KG1 (cell line): ENCODE measurements at regions not wholly inside any gene's neighbourhood (a gene's known extent, or its start where the extent isn't known, plus 50 kb on each side); places are given as distances from the start of the nearest gene placed in this dataset.

Experiments
- DNase-seq: peaks from one replicate; lab custom pipeline; 2025; lab: John Stamatoyannopoulos, UW

DNA sequence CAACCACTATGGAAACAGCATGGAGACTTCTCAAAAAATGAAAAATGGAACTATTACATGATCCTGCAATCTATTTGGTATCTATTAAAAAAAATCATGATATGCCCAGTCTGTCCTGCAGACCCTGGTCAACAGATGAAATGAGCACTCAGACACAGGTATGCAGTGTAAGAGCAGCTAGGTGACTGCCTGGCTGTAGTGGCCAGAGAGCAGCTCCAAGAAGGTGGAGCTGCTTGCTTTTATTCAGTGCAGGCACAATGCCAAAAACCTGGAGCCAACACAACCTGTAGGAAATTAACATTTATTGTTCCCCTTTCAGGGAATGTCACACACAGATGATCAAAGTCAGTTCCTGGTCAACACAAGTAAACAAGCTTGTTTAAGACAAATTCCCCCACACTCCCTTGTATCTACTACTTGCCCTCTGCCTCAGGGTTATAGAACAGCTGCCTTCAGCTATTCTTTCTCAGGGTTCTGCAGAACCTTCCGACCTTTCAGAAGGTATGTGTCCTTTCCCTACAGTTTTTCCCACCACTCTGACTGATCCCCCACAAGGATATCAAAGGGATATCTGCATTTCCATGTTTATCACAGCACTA is 933.7 kb upstream of the SLITRK5 start:
- DNase-seq: no peak

DNA sequence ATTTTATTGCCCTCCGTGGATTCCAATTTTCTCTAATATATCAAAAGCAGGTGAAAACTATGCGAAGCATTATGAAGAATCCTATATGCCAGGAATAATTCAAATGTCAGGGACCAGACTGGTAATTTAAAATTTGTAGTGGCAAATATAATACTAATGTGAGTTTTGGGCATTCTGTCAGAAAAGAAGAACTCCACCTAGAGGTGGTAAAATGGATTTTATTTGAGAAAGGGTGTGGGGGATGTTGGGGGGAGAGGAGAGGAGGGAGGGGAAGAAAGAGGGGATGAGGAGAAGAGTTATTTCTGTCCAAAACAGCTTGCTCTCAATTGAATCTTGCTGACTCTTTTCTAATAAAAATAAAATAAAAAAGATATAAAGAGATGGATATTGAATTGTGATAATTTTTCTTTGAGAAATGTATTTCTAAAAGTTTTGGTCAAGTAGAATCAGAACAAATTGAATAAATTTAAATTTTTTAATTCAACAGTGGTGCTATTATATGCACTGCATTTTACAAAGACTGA is 929.3 kb upstream of the SLITRK5 start:
- no peak for DNase-seq

DNA sequence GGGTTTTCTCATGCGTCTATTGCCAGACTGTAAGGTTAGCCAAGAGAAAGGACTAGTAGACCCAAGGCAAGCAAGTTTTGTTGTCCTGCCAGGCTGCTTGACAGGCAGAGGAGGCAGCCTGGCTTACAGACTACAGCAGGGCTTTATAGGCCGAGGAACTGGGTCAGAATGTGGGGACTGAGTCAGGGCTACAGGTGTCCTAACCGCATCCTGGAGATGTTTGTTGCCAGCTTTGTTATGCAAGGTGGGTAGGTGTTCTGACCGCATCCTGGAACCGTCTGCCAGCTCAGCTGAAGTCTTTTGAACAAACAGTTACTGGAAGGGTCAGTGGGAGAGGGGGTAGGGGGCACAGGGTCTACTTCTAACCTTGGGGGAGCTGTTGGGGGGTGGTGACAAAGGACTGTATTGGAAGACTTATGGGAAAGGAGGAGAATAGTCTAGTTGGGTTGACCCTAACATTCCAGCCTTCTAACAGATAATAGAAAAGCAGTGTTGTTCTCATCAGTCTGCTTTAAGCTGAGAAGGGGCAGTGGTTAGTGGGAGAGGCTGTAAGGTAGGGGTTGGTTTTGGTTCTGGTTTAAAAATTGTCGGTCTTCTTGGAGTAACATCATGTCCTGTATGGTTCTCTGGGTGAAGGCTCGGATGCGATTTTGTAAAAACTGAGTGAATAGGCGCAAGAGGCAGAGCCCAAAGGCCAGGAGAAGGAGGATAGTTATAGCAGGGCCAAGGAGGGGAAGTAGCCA is 913.8 kb upstream of the SLITRK5 start:
- DNase-seq: no peak

DNA sequence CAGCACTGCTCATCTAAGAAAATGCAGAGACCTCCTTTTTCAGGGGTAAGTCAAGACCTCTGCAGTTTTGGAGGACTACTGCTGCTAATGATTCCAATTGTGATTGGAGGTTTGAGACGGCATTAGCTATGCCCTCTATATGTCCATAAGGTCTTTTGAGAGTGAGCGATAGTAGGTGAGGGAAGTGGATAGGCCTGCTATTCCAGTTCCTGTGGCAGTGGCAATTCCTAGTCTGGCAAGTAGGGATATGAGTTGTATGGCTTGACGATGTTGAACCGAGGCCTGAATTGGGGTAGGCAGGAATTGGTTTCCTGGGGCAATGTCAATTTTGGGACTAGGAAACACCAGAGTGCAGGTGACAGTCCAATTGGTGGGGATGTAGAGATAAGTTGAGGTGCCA is 913.1 kb upstream of the SLITRK5 start:
- DNase-seq: no peak

DNA sequence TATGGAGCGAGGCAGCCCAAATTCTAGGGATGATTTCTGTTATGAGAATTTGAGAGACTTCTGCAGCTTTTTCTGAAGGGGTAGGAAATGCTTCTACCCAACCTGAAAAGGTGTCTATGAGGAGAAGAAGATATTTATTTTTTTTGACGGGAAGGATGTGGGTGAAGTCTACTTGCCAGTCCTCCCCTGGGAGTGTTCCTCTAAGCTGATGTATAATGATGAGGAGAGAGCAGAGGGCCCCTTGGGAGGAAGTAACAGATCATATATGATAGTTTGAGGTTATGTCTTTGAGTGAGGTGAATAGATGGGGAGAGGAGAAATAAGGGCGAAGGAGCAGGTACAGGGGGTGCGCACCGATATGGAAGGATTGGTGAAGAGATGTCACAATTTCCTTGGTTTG is 910.6 kb upstream of the SLITRK5 start:
- DNase-seq: no peak

DNA sequence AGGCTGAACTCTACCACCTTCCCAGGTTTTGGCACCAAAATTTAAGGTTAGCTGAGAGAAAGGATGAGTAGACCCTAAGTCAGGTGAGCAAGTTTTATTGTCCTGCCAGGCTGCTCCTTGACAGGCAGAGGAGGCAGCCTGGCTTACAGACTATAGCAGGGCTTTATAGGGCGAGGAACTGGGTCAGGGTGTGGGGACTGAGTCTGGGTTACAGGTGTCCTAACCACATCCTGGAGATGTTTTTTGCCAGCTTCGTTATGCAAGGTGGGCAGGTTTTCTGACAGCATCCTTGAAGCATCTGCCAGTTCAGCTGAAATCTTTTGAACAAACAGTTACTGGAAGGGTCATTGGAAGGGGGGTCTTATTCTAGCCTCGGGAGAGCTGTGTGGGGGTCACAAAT is 905.7 kb upstream of the SLITRK5 start:
- DNase-seq: no peak

DNA sequence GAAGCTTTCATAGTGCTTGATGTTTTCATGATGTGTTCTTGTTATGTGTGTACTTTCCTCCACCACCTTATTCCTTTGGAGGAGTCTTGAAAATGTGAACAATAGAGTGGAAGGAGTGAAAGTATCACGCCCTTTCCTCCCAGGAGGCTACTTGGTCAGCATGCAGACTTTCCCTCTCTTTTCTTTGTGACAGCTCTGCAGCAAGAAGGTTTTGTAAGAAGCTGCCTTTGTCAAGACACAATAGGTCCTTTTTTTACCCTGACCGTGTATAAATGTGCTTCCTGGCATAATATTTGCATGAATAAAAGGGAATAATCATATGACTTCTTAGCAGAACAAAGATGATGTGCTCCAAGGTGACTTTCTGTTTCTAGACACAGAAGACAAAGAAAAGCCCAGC is 882.6 kb upstream of the SLITRK5 start:
- no peak for DNase-seq

DNA sequence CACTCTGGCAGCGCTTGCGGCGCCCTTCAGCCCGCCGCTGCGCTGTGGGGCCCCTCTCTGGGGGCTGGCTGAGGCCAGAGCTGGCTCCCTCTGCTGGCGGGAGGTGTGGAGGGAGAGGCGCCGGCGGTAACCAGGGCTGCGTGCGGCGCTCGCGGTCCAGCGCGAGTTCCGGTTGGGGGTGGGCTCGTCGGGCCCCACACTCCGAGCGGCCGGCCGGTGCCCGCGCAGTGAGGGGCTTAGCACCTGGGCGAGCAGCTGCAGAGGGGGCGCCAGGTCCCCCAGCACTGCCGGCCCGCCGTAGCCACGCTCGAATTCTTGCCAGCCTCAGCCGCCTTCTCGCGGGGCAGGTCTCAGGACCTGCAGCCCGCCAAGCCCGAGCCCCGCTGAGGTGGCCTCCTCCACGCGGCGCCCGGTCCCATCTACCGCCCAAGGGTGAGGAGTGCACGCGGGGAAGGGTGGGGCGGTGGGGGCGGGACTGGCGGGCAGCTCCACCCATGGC is 879.0 kb upstream of the SLITRK5 start:
- DNase-seq: no peak

DNA sequence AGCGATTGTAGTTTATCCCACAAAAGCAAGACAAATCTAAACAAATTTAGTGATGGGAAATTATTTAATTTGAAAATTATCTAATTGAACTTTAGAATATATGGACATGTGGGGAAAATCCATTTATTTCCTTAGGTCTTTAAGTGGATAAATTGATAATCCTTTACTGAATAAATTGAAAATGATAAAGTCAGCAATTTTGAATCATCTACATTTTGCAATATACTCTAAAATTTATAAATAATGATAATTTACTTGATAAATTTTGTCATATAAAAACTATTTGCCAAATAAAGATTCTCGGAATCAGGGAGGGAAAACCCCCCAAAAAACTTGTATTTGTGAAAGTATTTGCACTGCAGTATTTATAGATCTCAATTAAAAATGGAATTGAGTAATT is 875.3 kb upstream of the SLITRK5 start:
- DNase-seq: no peak

DNA sequence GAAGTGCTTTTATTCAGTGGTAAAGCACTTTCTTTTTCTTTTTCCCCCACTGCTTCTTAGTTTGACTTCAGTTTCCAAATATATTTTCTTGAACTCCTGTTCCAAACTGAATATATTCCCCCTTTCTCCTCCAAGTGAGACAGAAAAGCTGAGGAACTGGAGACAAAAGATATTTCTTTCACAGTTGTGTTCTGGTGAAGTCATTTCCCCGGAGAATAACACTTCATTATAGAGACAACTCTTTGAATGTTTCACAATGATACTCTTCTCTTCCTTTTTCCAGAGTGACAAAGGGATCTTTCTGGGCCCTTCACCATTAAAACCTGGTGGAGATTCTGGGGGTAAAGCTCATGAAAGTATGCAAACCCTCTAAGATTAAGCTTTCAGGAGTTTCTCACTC is 860.8 kb upstream of the SLITRK5 start:
- DNase-seq: no peak

DNA sequence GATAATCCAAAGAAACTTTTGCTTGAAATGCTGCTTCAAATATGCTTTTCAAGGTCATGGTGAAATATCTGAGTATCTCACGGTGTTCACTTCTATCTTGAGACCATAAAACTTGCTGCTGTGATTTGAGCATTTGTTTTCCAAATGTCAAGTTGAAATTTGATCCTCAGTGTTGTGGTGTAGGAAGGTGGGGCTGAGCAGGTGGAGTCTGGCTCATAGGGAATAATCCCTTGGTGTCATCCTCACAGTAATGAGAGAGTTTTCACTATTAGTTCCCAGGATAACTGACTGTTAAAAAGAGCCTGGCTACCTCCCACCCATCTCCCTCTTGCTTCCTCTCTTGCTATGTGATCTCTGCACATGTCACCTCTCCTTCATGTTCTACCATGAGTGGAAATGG is 858.0 kb upstream of the SLITRK5 start:
- no peak for DNase-seq

DNA sequence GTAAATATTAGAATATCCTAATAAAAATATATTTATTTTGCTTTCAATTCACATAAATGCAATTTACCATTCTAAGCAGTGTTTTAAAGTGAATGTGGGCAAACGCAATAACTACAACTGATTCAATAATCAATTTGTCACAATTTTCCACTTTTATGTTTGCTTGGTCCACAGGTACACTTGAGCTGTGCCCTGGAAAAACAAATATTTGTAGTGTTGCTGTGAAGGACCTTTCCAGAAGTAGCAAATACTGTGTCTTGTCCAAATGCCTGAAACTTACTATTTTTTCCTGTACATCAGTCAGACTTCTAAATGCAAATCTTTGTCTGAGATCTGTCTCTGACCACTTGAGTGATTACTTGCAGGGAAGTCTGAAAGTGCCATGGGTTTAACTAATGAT is 845.8 kb upstream of the SLITRK5 start:
- no peak for DNase-seq

DNA sequence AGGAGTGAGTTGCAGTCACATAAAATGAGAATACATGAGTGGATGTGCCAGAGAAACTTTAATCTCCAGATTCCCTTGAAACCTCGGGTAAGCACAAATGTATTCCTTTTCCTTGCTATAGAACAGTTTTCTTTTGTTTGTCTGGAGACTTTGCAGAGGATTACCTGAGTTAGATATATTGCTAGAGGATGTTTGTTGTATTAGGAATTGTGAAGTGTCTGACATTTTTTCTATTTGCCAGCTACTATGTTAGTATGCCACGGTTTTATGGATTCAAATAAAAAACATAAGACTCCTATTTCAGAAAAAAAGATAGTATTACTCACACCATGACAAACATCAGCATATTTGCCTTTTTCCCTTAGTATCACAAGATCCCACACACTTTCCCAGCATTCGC is 844.9 kb upstream of the SLITRK5 start:
- no peak for DNase-seq

DNA sequence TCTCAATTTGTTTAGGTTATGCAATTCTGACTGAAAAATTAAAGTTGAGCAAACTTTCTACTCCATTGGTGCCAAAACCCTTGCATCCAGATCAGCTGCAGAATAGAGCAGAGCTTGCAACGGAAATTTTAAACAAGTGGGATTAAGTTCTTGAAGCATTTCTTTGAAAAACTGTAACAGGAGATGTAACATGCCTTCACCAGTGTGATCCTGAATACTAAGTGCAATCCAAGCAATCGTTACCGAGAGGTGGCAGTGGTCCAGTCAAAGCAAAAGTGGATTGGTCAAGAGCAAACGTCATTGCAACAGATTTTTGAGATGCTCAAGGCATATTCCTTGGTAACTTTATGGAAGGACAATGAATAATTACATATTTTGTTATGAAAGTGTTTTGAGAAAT is 841.1 kb upstream of the SLITRK5 start:
- DNase-seq: no peak

DNA sequence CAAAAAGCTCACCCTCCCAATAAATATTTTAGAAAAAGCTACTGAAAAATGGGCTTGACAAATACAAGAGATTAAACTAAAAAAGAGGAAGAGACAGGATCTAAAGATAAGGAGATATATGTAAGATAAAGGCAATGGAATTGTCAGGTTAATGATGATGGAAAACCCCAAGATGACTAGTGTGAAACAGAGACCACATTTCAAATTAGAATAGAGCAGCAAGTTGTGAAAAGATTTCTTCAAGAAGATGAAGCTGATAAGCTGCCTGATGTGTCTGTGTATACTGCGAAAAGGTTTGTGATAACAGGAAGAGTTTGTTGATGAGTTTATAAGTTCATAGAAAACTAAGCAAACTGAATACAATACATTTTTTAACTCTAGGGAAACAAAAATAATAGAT is 840.1 kb upstream of the SLITRK5 start:
- no peak for DNase-seq

DNA sequence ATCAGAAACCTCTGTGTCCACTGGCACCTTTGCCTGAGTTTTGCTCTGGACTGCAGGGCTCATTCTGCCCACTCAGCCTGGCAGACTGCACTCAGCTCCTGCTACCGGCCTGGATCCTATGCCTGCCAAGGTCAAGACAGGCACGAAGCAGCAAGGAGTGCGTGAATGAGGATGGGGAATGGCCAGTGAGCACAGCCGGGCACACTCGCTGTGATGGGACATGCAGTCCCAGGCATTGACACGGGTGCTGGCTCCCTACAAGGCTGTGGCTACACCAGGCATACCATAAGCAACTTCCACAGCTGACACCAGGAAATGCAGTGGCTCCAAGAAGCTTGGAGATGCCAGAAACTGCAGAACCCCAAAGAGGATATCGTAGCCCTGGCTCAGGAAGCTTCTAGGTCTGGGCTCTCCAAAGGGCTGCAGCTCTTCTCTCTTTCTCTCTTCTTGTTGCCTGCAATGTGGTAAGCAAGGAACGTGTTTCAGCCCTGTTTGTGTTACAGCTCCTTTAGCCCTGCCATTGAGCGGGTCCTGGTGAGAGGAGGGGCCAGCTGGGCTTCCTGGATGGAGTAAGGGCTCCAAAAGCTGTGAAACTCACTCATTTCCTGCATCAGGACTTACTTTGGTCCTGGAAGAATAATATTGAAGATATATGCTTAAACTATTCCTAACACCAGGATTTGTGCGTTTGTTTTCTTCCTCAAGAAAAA is 832.6 kb upstream of the SLITRK5 start:
- no peak for DNase-seq

DNA sequence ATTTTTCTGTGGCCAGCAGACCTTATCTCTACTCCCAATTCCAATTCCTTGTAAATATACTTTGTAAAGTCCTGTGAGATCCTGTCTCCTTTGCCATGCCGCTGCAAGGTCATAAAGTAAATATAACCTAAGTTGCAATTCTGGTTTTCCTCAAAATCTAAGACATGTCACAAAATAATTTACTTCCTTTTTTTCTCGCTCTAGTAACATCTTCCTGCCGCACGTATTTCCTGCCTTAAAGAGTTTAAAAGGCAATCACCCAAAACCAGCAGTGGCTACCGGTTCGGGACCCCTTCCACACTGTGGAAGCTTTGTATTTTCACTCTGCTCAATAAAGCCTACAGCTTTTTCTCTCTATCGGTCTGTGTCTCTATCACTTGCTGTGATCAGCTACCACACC is 832.0 kb upstream of the SLITRK5 start:
- DNase-seq: peak; percentile 39

DNA sequence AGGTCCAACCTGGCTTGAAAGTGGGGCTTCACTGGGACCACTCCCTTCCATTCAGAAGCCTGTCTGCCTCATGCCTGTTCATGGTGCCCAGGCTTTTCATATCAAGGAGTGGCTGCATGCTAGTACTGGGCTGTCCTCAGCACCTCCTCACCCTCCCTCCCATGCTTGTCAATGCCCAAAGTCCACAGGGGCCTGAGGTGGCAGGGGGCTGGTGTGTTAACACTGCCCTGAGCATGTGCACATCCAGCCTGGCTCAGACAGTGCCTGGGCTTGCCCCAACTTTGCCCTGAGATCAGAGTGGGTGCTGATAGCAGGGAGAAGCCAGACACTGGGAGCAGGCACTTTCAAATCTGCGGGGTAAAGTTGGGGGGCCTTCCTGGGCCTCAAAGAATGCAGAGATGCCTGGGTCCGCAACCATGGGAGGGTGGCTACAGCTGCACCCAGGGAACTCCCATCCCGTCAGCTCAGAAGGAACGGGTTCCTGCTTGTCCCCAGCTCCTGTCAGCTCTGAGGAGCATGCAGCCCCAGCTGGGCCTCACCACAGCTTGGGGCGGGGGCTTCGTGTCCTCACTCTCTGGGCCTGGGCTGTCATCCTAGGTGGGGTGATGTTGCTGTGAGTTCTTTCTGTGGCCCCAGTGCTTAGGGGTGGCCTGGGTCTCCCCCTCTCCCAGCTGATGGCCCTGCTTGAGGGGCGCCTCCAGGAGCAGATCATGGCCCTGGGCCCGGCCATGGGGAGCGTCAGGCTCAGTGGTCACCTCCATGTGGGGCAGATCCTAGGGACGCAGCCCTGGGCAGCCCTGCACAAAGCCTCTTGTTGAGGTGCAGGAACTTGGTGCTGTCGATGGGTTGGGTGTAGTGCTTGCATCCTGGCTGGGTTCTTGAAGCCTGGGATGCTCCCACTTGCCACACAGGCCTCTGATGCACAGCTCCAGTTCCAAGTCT is 830.6 kb upstream of the SLITRK5 start:
- DNase-seq: no peak

DNA sequence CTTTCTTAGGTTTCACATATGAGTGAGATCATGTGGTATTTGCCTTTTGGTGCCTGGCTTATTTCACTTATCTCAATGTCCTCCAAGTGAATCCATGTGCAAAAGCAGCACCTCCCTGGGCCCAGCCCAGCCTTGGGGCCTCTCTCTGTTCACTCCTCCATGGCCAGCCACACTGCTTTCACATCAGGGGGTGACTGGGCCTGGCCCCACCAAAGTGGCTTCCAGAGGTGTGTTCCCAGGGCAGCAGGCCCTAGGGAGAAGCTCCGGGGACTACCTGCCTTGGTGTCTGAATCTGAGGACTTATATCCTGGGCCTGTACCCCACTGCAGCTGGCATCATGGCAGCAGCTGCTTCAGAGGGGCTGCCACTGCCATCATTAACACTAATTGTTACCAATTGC is 829.9 kb upstream of the SLITRK5 start:
- no peak for DNase-seq

DNA sequence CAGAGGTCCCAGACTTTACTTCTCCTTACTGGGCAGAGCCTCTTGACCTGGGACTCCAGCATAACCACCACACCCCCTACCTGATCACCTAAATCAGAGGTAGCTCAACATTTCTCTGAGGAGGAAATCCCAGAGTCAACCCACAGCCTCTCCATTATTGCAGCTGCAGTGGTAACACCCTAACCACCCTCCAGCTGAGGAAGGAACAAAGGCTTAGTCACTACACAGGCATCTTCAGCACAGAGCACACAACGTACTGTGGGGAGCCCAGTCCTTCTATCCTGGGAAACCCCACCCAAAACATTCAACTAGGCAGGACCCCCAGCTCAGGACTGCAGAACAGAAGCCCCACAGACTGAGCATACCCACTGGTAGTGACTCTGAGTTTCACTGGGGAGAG is 824.7 kb upstream of the SLITRK5 start:
- DNase-seq: no peak

DNA sequence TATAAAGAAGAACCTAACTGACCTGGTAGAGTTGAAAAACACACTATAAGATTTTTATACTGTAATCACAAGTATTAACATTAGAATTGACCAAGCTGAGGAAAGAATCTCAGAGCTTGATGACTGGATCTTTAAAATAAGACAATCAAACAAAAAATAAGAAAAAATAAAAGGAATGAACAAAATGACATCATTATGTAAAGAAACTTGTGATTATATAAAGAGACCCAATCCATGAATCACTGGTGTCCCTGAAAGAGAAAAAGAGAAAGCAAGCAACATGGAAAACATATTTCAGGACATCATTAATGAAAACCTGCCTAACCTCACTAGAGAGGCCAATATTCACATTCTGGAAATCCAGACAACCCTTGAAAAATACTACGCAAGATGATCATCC is 822.5 kb upstream of the SLITRK5 start:
- no peak for DNase-seq

DNA sequence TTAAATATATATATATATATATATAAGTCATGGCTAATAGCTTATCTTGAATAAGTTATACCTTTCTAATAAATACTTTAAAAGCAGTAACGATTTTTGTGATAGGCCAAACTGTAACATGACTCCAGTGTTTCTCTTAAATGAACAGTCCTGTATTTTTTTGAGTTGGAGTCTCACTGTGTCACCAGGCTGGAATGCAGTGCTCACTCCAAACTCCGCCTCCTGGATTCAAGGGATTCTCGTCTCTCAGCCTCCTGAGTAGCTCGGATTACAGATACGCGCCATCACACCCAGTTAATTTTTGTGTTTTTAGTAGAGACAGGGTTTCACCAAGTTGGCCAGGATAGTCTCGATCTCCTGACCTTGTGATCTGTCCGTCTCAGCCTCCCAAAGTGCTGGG is 814.2 kb upstream of the SLITRK5 start:
- DNase-seq: no peak
